MM.1S (cell line): ENCODE measurements at regions not wholly inside any gene's neighbourhood (a gene's known extent, or its start where the extent isn't known, plus 50 kb on each side); places are given as distances from the start of the nearest gene placed in this dataset.
"Not testable (repeated sequence)": the region's sequence is repeated elsewhere in the genome, so short reads cannot be mapped to it uniquely, and the experiment has no call there.

ENCODE experiments used
- DNase-seq: peaks from one replicate; pipeline ENCODE4 v3.0.0-alpha.2; 2015
- H2AFZ ChIP-seq: fragments of 300-600 bp; sonication (generic); 2 replicates; pipeline ENCODE4 v1.6.0; 2016; ENCODE audit warnings: antibody characterized with exemption, low read length
- H3F3A ChIP-seq: fragments of 300-600 bp; sonication (generic); 2 replicates; pipeline ENCODE4 v1.6.1; 2016; ENCODE audit warnings: mild to moderate bottlenecking, antibody characterized with exemption, low read length, moderate library complexity, mixed read lengths; ENCODE audit not compliant: insufficient read depth
- H3K27ac ChIP-seq: fragments of 300-600 bp; sonication (generic); 2 replicates; pipeline ENCODE4 v1.5.1; 2016; ENCODE audit warnings: mild to moderate bottlenecking, low read length
- H3K27me3 ChIP-seq: fragments of 300-600 bp; sonication (generic); replicated peaks from 2 replicates; pipeline ENCODE4 v1.6.0; 2016; ENCODE audit warnings: low read length; ENCODE audit not compliant: insufficient read depth
- H3K36me3 ChIP-seq: fragments of 300-600 bp; sonication (generic); replicated peaks from 2 replicates; pipeline ENCODE4 v1.6.1; 2016; ENCODE audit warnings: mild to moderate bottlenecking, low read length, mixed read lengths; ENCODE audit not compliant: insufficient read depth
- H3K4me1 ChIP-seq: fragments of 300-600 bp; sonication (generic); 2 replicates; pipeline ENCODE4 v1.6.1; 2016; ENCODE audit warnings: low read length, mixed read lengths
- H3K4me2 ChIP-seq: fragments of 300-600 bp; sonication (generic); 2 replicates; pipeline ENCODE4 v1.6.0; 2016; ENCODE audit warnings: low read depth, low read length
- H3K4me3 ChIP-seq: fragments of 300-600 bp; sonication (generic); 2 replicates; pipeline ENCODE4 v1.5.1; 2016; ENCODE audit warnings: low read length, mixed read lengths
- H3K79me2 ChIP-seq: fragments of 300-600 bp; sonication (generic); 2 replicates; pipeline ENCODE4 v1.6.1; 2016; ENCODE audit warnings: mixed run types, low read length, mixed read lengths
- H3K9ac ChIP-seq: fragments of 300-600 bp; sonication (generic); 2 replicates; pipeline ENCODE4 v1.6.1; 2016; ENCODE audit warnings: low read length, mixed read lengths
- H3K9me2 ChIP-seq: fragments of 300-600 bp; sonication (generic); replicated peaks from 2 replicates; pipeline ENCODE4 v1.6.1; 2016; ENCODE audit warnings: mild to moderate bottlenecking, low read length, mixed read lengths; ENCODE audit not compliant: insufficient read depth
- H3K9me3 ChIP-seq: fragments of 300-600 bp; sonication (generic); replicated peaks from 2 replicates; pipeline ENCODE4 v1.6.1; 2016; ENCODE audit warnings: mild to moderate bottlenecking, low read length, mixed read lengths; ENCODE audit not compliant: insufficient read depth
- H4K20me1 ChIP-seq: fragments of 300-600 bp; sonication (generic); 2 replicates; pipeline ENCODE4 v1.6.1; 2016; ENCODE audit warnings: mild to moderate bottlenecking, low read length, moderate library complexity, mixed read lengths; ENCODE audit not compliant: insufficient read depth
- EZH2 ChIP-seq: fragments of 300-600 bp; sonication (generic); optimal IDR thresholded peaks from 2 replicates; pipeline ENCODE3; 2017; ENCODE audit warnings: low read depth, mild to moderate bottlenecking, antibody characterized with exemption, low read length, mixed read lengths
- EZH2phosphoT487 ChIP-seq: fragments of 300-600 bp; sonication (generic); IDR thresholded peaks from 2 replicates; pipeline ENCODE4 v1.6.1; 2018; ENCODE audit warnings: antibody characterized with exemption, low read length
- TF ChIP-seq, protein P1 (sequence below): fragments of 300-600 bp; sonication (generic); IDR thresholded peaks from 2 replicates; pipeline ENCODE4 v1.5.1; 2016; ENCODE audit warnings: antibody characterized with exemption, low read length, mixed read lengths

DNA sequence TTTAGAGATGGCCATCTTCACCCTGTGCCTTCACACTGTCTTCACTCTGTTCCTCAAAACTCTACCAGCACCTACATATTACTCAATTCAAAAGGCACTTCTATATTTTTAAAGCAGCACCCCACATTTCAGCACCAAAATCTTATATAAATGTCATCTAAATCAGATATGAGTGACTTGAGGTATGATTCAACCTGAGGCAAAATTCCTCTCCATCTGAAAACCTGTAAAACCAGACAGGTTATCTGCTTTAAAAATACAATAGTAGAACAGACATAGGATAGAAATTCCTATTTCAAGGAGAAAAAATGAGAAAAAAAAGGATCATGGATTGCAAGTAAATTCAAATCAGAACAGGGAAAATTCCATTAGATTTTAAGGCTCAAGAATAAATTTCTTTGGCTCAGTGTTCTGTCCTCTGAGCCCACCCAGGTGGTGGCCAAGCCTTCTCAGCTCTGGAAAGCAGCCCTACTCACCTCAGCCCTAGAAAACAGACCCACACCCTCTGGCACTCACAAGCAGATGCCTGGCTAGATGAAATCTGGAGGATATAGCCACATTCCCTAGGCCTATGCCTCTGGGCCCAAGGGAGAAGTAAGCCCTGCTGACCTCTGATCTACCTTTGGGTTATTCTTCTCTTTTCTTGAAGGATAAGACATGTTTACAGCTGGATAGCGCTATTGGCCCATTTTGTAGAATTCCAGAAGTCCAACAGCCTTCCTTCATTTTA is 211.1 kb upstream of the XIST start:
- H3K36me3 ChIP-seq: no peaks in the 10 kb centered on the region
- no peaks in the 10 kb centered on the region for H3K9me3 ChIP-seq
- no peak for DNase-seq
- H4K20me1 ChIP-seq: no peaks in the 10 kb centered on the region
- H3F3A ChIP-seq: no peaks in the 10 kb centered on the region
- H3K27ac ChIP-seq: no peak overlapping the region
- H3K4me3 ChIP-seq: no peak overlapping the region
- no peak overlapping the region for H3K9ac ChIP-seq
- H3K4me1 ChIP-seq: no peaks in the 10 kb centered on the region
- TF ChIP-seq EZH2phosphoT487 (no peak), EZH2 (no peak)
- TF ChIP-seq, protein P1, sequence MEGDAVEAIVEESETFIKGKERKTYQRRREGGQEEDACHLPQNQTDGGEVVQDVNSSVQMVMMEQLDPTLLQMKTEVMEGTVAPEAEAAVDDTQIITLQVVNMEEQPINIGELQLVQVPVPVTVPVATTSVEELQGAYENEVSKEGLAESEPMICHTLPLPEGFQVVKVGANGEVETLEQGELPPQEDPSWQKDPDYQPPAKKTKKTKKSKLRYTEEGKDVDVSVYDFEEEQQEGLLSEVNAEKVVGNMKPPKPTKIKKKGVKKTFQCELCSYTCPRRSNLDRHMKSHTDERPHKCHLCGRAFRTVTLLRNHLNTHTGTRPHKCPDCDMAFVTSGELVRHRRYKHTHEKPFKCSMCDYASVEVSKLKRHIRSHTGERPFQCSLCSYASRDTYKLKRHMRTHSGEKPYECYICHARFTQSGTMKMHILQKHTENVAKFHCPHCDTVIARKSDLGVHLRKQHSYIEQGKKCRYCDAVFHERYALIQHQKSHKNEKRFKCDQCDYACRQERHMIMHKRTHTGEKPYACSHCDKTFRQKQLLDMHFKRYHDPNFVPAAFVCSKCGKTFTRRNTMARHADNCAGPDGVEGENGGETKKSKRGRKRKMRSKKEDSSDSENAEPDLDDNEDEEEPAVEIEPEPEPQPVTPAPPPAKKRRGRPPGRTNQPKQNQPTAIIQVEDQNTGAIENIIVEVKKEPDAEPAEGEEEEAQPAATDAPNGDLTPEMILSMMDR: no peak
- no peak overlapping the region for H3K4me2 ChIP-seq
- no peak overlapping the region for H2AFZ ChIP-seq
- no peaks in the 10 kb centered on the region for H3K27me3 ChIP-seq
- no peaks in the 10 kb centered on the region for H3K79me2 ChIP-seq
- H3K9me2 ChIP-seq: no peaks in the 10 kb centered on the region

DNA sequence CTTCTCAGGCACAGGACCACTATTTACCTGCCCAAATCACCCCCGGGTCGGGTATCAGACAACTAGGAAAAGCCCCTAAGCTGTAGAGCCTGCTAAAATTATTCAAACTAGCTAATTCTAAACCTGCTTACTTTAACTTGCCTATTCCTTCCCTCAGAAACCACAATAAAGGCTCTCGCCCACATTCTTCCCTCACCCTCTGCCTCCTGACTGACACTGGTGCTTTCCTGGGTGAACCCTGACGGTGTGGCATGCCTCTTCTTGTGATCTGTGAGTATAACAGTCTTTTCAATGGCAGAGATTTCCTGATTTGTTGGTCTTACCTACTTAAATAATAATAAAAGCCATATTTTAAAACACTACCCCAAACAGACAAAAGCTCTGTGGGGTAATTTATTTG is 209.4 kb upstream of the XIST start:
- TF ChIP-seq EZH2 (no peak), EZH2phosphoT487 (no peak)
- TF ChIP-seq, protein P1: no peak
- no peak for DNase-seq
- Histone ChIP-seq H3K9me3 (no peaks in the 10 kb centered on the region), H3K9me2 (no peaks in the 10 kb centered on the region), H3K79me2 (no peaks in the 10 kb centered on the region), H4K20me1 (no peaks in the 10 kb centered on the region), H3K4me3 (no peak overlapping the region), H3K27ac (no peak overlapping the region), H3K36me3 (no peaks in the 10 kb centered on the region), H3K9ac (no peak overlapping the region), H2AFZ (no peak overlapping the region), H3K4me1 (no peaks in the 10 kb centered on the region), H3K4me2 (no peak overlapping the region), H3K27me3 (no peaks in the 10 kb centered on the region), H3F3A (no peaks in the 10 kb centered on the region)

DNA sequence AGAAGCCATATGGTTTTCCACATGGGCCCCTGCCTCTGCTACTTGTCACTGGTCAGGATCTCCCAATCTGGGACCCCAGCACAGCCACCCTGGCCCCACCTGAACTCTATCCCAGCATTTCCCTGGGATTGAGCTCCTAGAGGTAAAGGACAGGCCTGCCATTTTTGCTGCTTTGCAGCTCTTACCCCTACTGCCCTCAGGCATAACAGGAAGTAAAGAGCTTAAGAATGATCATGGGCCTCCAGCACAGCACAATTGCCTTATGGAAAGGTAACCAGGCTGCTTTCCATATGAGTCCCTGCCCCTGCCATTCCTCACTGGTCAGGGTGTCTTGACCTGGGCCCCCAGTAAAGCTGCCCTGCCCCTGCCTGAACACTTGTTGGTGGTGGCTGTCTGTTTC is 196.6 kb upstream of the XIST start:
- TF ChIP-seq, protein P1: no peak
- TF ChIP-seq EZH2 (no peak), EZH2phosphoT487 (no peak)
- no peaks in the 10 kb centered on the region for H3K9me3 ChIP-seq
- H3K4me2 ChIP-seq: no peak overlapping the region
- DNase-seq: no peak
- no peaks in the 10 kb centered on the region for H3K9me2 ChIP-seq
- H4K20me1 ChIP-seq: no peaks in the 10 kb centered on the region
- H3K79me2 ChIP-seq: no peaks in the 10 kb centered on the region
- no peak overlapping the region for H3K4me3 ChIP-seq
- H3K27me3 ChIP-seq: no peaks in the 10 kb centered on the region
- no peak overlapping the region for H3K27ac ChIP-seq
- H3F3A ChIP-seq: no peaks in the 10 kb centered on the region
- no peak overlapping the region for H2AFZ ChIP-seq
- no peaks in the 10 kb centered on the region for H3K4me1 ChIP-seq
- H3K9ac ChIP-seq: no peak overlapping the region
- H3K36me3 ChIP-seq: no peaks in the 10 kb centered on the region

DNA sequence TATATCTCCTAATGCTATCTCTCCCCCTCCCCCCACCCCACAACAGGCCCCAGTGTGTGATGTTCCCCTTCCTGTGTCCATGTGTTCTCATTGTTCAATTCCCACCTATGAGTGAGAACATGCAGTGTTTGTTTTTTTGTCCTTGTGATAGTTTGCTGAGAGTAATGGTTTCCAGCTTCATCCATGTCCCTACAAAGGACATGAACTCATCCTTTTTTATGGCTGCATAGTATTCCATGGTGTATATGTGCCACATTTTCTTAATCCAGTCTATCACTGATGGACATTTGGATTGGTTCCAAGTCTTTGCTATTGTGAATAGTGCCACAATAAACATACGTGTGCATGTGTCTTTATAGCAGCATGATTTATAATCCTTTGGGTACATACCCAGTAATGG is 181.6 kb upstream of the XIST start:
- H4K20me1 ChIP-seq, H3K4me2 ChIP-seq, H3K27me3 ChIP-seq, H3K9me2 ChIP-seq, H3K36me3 ChIP-seq, H3K9ac ChIP-seq, H3F3A ChIP-seq, H3K9me3 ChIP-seq, DNase-seq, H3K4me3 ChIP-seq, H2AFZ ChIP-seq, H3K4me1 ChIP-seq, H3K27ac ChIP-seq, H3K79me2 ChIP-seq: not testable (repeated sequence)

DNA sequence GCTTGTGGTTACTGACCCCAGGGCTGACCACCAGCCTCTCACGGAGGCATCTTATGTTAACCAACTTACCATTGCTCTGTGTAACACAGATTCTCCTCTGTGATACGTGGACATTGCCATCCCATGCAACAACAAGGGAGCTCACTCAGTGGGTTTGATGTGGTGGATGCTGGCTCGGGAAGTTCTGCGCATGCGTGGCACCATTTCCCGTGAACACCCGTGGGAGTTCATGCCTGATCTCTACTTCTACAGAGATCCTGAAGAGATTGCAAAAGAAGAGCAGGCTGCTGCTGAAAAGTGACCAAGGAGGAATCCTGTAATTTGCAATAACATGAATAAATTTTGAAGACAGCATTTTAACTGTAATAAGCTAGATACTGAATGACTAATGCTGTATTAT is 179.0 kb upstream of the XIST start:
- not testable (repeated sequence) for H3K4me3 ChIP-seq, H3K27me3 ChIP-seq, H2AFZ ChIP-seq

DNA sequence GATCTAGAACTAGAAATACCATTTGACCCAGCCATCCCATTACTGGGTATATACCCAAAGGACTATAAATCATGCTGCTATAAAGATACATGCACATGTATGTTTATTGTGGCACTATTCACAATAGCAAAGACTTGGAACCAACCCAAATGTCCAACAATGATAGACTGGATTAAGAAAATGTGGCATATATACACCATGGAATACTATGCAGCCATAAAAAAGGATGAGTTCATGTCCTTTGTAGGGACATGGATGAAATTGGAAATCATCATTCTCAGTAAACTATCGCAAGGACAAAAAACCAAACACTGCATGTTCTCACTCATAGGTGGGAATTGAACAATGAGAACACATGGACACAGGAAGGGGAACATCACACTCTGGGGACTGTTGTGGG is 178.3 kb upstream of the XIST start:
- H4K20me1 ChIP-seq, H3K27me3 ChIP-seq, H3K79me2 ChIP-seq, DNase-seq, H3F3A ChIP-seq, H3K4me3 ChIP-seq, H3K36me3 ChIP-seq, H3K27ac ChIP-seq, H2AFZ ChIP-seq, H3K4me2 ChIP-seq, H3K4me1 ChIP-seq, H3K9me3 ChIP-seq, H3K9ac ChIP-seq, H3K9me2 ChIP-seq: not testable (repeated sequence)

More for the DNA sequence above, 179.0 kb upstream of the XIST start:
- not testable (repeated sequence) for H3K9me3 ChIP-seq, H3K79me2 ChIP-seq, H3K9me2 ChIP-seq, H3K27ac ChIP-seq, H3K4me1 ChIP-seq, H3F3A ChIP-seq, H4K20me1 ChIP-seq, H3K36me3 ChIP-seq, H3K4me2 ChIP-seq, DNase-seq, H3K9ac ChIP-seq
